Ishikawa (cell line): ENCODE measurements at regions not wholly inside any gene's neighbourhood (a gene's known extent, or its start where the extent isn't known, plus 50 kb on each side); places are given as distances from the start of the nearest gene placed in this dataset.

Source experiments
- CEBPB ChIP-seq: IDR thresholded peaks from 2 replicates; pipeline ENCODE4 v1.6.1; 2012
- CREB1 ChIP-seq: IDR thresholded peaks from 2 replicates; pipeline ENCODE4 v1.6.1; 2012; ENCODE audit warnings: low read depth
- EGR1 ChIP-seq: IDR thresholded peaks from 2 replicates; pipeline ENCODE4 v1.6.1; 2012
- EP300 ChIP-seq: IDR thresholded peaks from 2 replicates; pipeline ENCODE4 v1.6.1; 2012; ENCODE audit warnings: borderline replicate concordance
- FOXM1 ChIP-seq: IDR thresholded peaks from 2 replicates; pipeline ENCODE4 v1.6.1; 2012; ENCODE audit warnings: low read depth, borderline replicate concordance
- MAX ChIP-seq: IDR thresholded peaks from 2 replicates; pipeline ENCODE4 v1.6.1; 2012
- NFIC ChIP-seq: IDR thresholded peaks from 2 replicates; pipeline ENCODE4 v1.6.1; 2012
- RAD21 ChIP-seq: IDR thresholded peaks from 2 replicates; pipeline ENCODE4 v1.6.1; 2012; ENCODE audit warnings: low read depth
- REST ChIP-seq: IDR thresholded peaks from 2 replicates; pipeline ENCODE4 v1.6.1; 2012; ENCODE audit warnings: low read depth, mild to moderate bottlenecking
- TAF1 ChIP-seq: IDR thresholded peaks from 2 replicates; pipeline ENCODE4 v1.6.1; 2012; ENCODE audit warnings: low read depth, mild to moderate bottlenecking
- TCF12 ChIP-seq: IDR thresholded peaks from 2 replicates; pipeline ENCODE4 v1.6.1; 2012; ENCODE audit warnings: low read depth
- TEAD4 ChIP-seq: IDR thresholded peaks from 2 replicates; pipeline ENCODE4 v1.6.1; 2012
- USF1 ChIP-seq: IDR thresholded peaks from 2 replicates; pipeline ENCODE4 v1.6.1; 2012
- YY1 ChIP-seq: IDR thresholded peaks from 2 replicates; pipeline ENCODE4 v1.6.1; 2012; ENCODE audit warnings: low read depth
- ZBTB7A ChIP-seq: IDR thresholded peaks from 2 replicates; pipeline ENCODE4 v1.6.1; 2012; ENCODE audit warnings: low read depth

- TF ChIP-seq FOXM1 (no peak), NFIC (no peak), EP300 (no peak), TAF1 (no peak), CEBPB (no peak)
Measured at GRCh38 chr10:121326905-121327304, 271.3 kb downstream of the FGFR2 start.

- no peak for TF ChIP-seq YY1
- TF ChIP-seq REST, result no peak
- no peak for TF ChIP-seq MAX
Measured at GRCh38 chr10:121327727-121328126, 270.5 kb downstream of the FGFR2 start.

- TF ChIP-seq RAD21, result no peak
- no peak for TF ChIP-seq TAF1
- TF ChIP-seq REST, result no peak
- no peak for TF ChIP-seq NFIC
- no peak for TF ChIP-seq FOXM1
- no peak for TF ChIP-seq TEAD4
- no peak for TF ChIP-seq USF1
- TF ChIP-seq ZBTB7A, result no peak
Measured at GRCh38 chr10:121330563-121330962, 267.7 kb downstream of the FGFR2 start.

GRCh38 chr10:121332353-121332752, 265.9 kb downstream of the FGFR2 start:
- TF ChIP-seq ZBTB7A, result no peak
- TF ChIP-seq REST, result no peak
- no peak for TF ChIP-seq TCF12
- no peak for TF ChIP-seq CEBPB
- no peak for TF ChIP-seq CREB1
- no peak for TF ChIP-seq TEAD4
- TF ChIP-seq EGR1, result no peak
- TF ChIP-seq TAF1, result no peak
- TF ChIP-seq YY1, result no peak
- no peak for TF ChIP-seq EP300
- TF ChIP-seq RAD21, result no peak
- no peak for TF ChIP-seq FOXM1
- no peak for TF ChIP-seq USF1

- TF ChIP-seq EGR1, result no peak
- no peak for TF ChIP-seq FOXM1
- TF ChIP-seq REST, result no peak
- TF ChIP-seq CEBPB, result no peak
- TF ChIP-seq MAX, result no peak
Measured at GRCh38 chr10:121332829-121333765, 265.1 kb downstream of the FGFR2 start.
